ENCODE measurements at regions not wholly inside any gene's neighbourhood (a gene's known extent, or its start where the extent isn't known, plus 50 kb on each side); places are given as distances from the start of the nearest gene placed in this dataset.

DNA sequence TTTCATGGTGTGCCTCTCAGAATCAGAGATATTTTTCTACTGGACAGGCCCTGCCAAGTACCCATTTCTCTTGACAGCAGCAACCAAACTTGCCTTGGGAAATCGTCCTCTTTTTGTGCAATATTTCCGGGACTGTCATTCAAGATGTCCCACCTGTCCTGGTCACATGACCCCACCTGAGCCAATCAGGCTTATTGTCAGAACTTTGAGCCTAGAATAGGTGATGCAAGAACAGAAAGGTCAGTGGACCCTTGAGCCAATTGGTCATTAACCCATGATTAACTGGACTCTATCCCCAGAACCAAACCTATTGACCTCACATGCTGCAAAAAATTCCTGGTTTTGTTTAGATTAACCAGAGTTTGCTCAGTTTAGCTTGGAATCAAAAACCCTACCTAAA lies 108.3 kb upstream of the TOP1 start:
- TF ChIP-seq CTCF (IDR thresholded peaks at IDR 0.05) (no peak), POLR2A (IDR thresholded peaks at IDR 0.05) (no peak)

Measured in breast epithelium (tissue), 3 donors.